ENCODE measurements at regions not wholly inside any gene's neighbourhood (a gene's known extent, or its start where the extent isn't known, plus 50 kb on each side); places are given as distances from the start of the nearest gene placed in this dataset.

- Histone ChIP-seq H3K79me2 (ENCODE audit: insufficient read depth, low read length) (no peaks in the 10 kb centered on the region), H3K9ac (ENCODE audit: low read length) (no peak overlapping the region), H4K20me1 (ENCODE audit: insufficient read depth) (no peaks in the 10 kb centered on the region), H3K4me1 (ENCODE audit: control insufficient read depth in 1 of 2, insufficient read depth in 2 of 2, low read length in 2 of 2) (no peaks in the 10 kb centered on the region), H3K9me2 (ENCODE audit: insufficient read depth) (no peaks in the 10 kb centered on the region), H3K9me3 (ENCODE audit: control insufficient read depth in 1 of 2, insufficient read depth in 1 of 2, low read depth in 1 of 2, low read length in 2 of 2) (no peaks in the 10 kb centered on the region), H3K4me3 (replicated peaks in 1 of 2; ENCODE audit: low read depth in 1 of 2, low read length in 2 of 2) (no peak overlapping the region), H3K36me3 (ENCODE audit: control insufficient read depth in 1 of 2, insufficient read depth in 2 of 2, low read length in 2 of 2) (no peaks in the 10 kb centered on the region), H3K27ac (ENCODE audit: low read depth, low read length) (no peak overlapping the region), H2AFZ (ENCODE audit: low read depth, low read length, poor library complexity, severe bottlenecking) (no peak overlapping the region), H3K4me2 (ENCODE audit: low read length) (no peak overlapping the region), H3K27me3 (ENCODE audit: insufficient read depth, low read length) (no peaks in the 10 kb centered on the region)
- no peak for TF ChIP-seq FOSL1 (IDR thresholded peaks at IDR 0.05; ENCODE audit: low read depth)
- TF ChIP-seq SP1 (IDR thresholded peaks at IDR 0.05; ENCODE audit: low read depth) = no peak
- TF ChIP-seq ZBTB33 (IDR thresholded peaks at IDR 0.05; ENCODE audit: extremely low read depth, insufficient replicate concordance, low read length) = no peak
- RAD21 ChIA-PET (ENCODE audit: low non-redundant PET in 1 of 2, low total read pairs in 2 of 2, uncharacterized antibody in 2 of 2, unreplicated experiment in 2 of 2) = no interaction called here
- DNase-seq (ENCODE audit: low read depth, low spot score) = no peak
- POLR2A ChIA-PET = no interaction called here
- no TSS peak for BruUV-seq (replicated peaks)
- CTCF ChIA-PET = no interaction called here
- intact Hi-C loops (cut with micrococcal nuclease) = no loop called here
- no peak for ATAC-seq
Observed at GRCh38 chr13:84129966-84130365, 247.7 kb upstream of the SLITRK1 start.

- POLR2A ChIA-PET = no interaction called here
- RAD21 ChIA-PET (ENCODE audit: low non-redundant PET in 1 of 2, low total read pairs in 2 of 2, uncharacterized antibody in 2 of 2, unreplicated experiment in 2 of 2) = no interaction called here
- Histone ChIP-seq H3K4me2 (ENCODE audit: low read length) (no peak overlapping the region), H3K9me2 (ENCODE audit: insufficient read depth) (no peaks in the 10 kb centered on the region), H3K4me3 (replicated peaks in 1 of 2; ENCODE audit: low read depth in 1 of 2, low read length in 2 of 2) (no peak overlapping the region), H3K9me3 (ENCODE audit: control insufficient read depth in 1 of 2, insufficient read depth in 1 of 2, low read depth in 1 of 2, low read length in 2 of 2) (0 out of 4 replicates have a peak, but pooled peaks cover 0 to 2% of the 10 kb centered on the region in 2 experiments), H3K79me2 (ENCODE audit: insufficient read depth, low read length) (no peaks in the 10 kb centered on the region), H3K9ac (ENCODE audit: low read length) (no peak overlapping the region), H3K27me3 (ENCODE audit: insufficient read depth, low read length) (no peaks in the 10 kb centered on the region), H4K20me1 (ENCODE audit: insufficient read depth) (no peaks in the 10 kb centered on the region), H3K4me1 (ENCODE audit: control insufficient read depth in 1 of 2, insufficient read depth in 2 of 2, low read length in 2 of 2) (no peaks in the 10 kb centered on the region), H3K27ac (ENCODE audit: low read depth, low read length) (no peak overlapping the region), H2AFZ (ENCODE audit: low read depth, low read length, poor library complexity, severe bottlenecking) (no peak overlapping the region), H3K36me3 (ENCODE audit: control insufficient read depth in 1 of 2, insufficient read depth in 2 of 2, low read length in 2 of 2) (no peaks in the 10 kb centered on the region)
- intact Hi-C loops (cut with micrococcal nuclease) = no loop called here
- BruUV-seq (replicated peaks) = no TSS peak
- CTCF ChIA-PET = no interaction called here
- TF ChIP-seq SRF (IDR thresholded peaks at IDR 0.05; ENCODE audit: low read depth) = no peak
- no peak for TF ChIP-seq POLR2A (IDR thresholded peaks at IDR 0.05; ENCODE audit: borderline replicate concordance, extremely low read depth, insufficient read depth, insufficient read length)
- ATAC-seq = no peak
- DNase-seq (ENCODE audit: low read depth, low spot score) = no peak
Observed at GRCh38 chr13:84127597-84128128, 245.4 kb upstream of the SLITRK1 start.

All from HCT116 (cell line).